Astrocyte (in vitro differentiated cells and primary cell): ENCODE measurements at regions not wholly inside any gene's neighbourhood (a gene's known extent, or its start where the extent isn't known, plus 50 kb on each side); places are given as distances from the start of the nearest gene placed in this dataset.

Source experiments
- EZH2 ChIP-seq: IDR thresholded peaks from 2 replicates; pipeline ENCODE4 v1.6.1; 2012; ENCODE audit warnings: mild to moderate bottlenecking, low read length, inconsistent platforms; ENCODE audit not compliant: insufficient read depth
- TF ChIP-seq, protein P1 (sequence below): IDR thresholded peaks from 2 replicates; pipeline ENCODE4 v1.5.1; 2011; ENCODE audit warnings: low read depth, mild to moderate bottlenecking, inconsistent platforms, low read length, moderate library complexity; ENCODE audit not compliant: insufficient read depth

DNA sequence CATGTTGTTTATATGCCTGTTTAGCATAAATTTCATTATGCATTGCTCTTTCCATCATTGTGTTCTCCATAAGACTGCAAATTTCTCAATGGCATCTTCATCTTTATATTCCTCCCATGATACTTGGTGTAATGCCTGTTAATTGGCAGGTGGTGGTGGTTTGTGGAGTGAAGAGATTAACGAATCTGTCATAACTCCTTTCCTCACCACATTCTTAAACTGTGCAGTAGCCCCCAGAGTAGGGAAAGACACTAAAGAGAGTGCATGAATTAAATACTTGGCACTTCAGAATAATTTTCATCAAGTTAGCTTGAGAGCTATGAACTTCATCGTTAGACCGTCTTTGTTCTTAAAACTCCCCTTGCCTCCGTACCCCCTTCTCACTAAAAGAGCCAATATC is 329.7 kb downstream of the HS3ST3B1 start:
- TF ChIP-seq, protein P1, sequence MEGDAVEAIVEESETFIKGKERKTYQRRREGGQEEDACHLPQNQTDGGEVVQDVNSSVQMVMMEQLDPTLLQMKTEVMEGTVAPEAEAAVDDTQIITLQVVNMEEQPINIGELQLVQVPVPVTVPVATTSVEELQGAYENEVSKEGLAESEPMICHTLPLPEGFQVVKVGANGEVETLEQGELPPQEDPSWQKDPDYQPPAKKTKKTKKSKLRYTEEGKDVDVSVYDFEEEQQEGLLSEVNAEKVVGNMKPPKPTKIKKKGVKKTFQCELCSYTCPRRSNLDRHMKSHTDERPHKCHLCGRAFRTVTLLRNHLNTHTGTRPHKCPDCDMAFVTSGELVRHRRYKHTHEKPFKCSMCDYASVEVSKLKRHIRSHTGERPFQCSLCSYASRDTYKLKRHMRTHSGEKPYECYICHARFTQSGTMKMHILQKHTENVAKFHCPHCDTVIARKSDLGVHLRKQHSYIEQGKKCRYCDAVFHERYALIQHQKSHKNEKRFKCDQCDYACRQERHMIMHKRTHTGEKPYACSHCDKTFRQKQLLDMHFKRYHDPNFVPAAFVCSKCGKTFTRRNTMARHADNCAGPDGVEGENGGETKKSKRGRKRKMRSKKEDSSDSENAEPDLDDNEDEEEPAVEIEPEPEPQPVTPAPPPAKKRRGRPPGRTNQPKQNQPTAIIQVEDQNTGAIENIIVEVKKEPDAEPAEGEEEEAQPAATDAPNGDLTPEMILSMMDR: no peak
- no peak for TF ChIP-seq EZH2
